ENCODE measurements at regions not wholly inside any gene's neighbourhood (a gene's known extent, or its start where the extent isn't known, plus 50 kb on each side); places are given as distances from the start of the nearest gene placed in this dataset.
"Not testable (repeated sequence)": the region's sequence is repeated elsewhere in the genome, so short reads cannot be mapped to it uniquely, and the experiment has no call there.

DNA sequence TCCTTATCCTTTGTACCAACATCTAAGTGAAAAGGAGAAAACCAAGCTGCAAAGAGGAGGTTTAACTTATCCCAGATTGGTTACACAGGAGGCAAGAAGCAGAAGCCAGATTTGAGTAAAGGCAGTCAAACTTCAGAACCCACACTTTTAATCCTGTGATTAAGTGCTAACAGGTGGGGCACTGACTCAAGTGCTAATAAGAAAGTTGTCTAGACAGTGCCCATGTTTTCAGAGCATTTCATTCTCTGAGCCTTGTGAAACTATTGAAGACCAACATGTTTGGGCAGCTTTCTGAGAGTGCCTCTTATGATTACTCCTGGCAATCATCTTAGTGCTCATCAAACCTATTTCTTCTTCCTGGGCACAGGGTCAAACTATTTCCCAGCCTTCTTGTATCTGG is 380.8 kb downstream of the KCNRG start:
- no peak overlapping the region for H3K4me3 ChIP-seq
- no peaks in the 10 kb centered on the region for H3K36me3 ChIP-seq
- no peaks in the 10 kb centered on the region for H3K4me1 ChIP-seq
- intact Hi-C loops (cut with DNase I; ENCODE audit: low total_unique reads) = no loop called here
- H3K9me3 ChIP-seq = no peaks in the 10 kb centered on the region
- H3K27me3 ChIP-seq (replicated peaks in 1 of 7) = no peaks in the 10 kb centered on the region
- DNase-seq = no peak
- H3K27ac ChIP-seq = no peak overlapping the region
- TF ChIP-seq, protein P1, sequence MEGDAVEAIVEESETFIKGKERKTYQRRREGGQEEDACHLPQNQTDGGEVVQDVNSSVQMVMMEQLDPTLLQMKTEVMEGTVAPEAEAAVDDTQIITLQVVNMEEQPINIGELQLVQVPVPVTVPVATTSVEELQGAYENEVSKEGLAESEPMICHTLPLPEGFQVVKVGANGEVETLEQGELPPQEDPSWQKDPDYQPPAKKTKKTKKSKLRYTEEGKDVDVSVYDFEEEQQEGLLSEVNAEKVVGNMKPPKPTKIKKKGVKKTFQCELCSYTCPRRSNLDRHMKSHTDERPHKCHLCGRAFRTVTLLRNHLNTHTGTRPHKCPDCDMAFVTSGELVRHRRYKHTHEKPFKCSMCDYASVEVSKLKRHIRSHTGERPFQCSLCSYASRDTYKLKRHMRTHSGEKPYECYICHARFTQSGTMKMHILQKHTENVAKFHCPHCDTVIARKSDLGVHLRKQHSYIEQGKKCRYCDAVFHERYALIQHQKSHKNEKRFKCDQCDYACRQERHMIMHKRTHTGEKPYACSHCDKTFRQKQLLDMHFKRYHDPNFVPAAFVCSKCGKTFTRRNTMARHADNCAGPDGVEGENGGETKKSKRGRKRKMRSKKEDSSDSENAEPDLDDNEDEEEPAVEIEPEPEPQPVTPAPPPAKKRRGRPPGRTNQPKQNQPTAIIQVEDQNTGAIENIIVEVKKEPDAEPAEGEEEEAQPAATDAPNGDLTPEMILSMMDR (IDR thresholded peaks at IDR 0.05 in 8 of 11, conservative IDR thresholded peaks at IDR 0.05 in 3 of 11) = no peak
- no peak for TF ChIP-seq POLR2A (IDR thresholded peaks at IDR 0.05)
- TF ChIP-seq POLR2AphosphoS5 (IDR thresholded peaks at IDR 0.05) = no peak

DNA sequence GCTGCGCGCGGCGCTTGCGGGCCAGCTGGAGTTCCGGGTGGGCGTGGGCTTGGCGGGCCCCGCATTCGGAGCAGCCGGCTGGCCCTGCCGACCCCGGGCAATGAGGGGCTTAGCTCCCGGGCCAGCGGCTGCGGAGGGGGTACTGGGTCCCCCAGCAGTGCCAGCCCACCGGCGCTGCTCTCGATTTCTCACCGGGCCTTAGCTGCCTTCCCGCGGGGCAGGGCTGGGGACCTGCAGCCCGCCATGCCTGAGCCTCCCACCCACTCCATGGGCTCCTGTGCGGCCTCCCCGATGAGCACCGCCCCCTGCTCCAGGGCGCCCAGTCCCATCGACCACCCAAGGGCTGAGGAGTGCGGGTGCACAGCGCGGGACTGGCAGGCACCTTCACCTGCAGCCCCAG is 381.4 kb downstream of the KCNRG start:
- H3K36me3 ChIP-seq; H3K27ac ChIP-seq; H3K4me3 ChIP-seq; DNase-seq; intact Hi-C loops (cut with DNase I; ENCODE audit: low total_unique reads); H3K4me1 ChIP-seq; H3K9me3 ChIP-seq; H3K27me3 ChIP-seq (replicated peaks in 1 of 7): not testable (repeated sequence)
- WGBS, 5 donors = 90 to 98% (median 97%) methylated on average over 6 to 31 of the region's 31 CpGs

DNA sequence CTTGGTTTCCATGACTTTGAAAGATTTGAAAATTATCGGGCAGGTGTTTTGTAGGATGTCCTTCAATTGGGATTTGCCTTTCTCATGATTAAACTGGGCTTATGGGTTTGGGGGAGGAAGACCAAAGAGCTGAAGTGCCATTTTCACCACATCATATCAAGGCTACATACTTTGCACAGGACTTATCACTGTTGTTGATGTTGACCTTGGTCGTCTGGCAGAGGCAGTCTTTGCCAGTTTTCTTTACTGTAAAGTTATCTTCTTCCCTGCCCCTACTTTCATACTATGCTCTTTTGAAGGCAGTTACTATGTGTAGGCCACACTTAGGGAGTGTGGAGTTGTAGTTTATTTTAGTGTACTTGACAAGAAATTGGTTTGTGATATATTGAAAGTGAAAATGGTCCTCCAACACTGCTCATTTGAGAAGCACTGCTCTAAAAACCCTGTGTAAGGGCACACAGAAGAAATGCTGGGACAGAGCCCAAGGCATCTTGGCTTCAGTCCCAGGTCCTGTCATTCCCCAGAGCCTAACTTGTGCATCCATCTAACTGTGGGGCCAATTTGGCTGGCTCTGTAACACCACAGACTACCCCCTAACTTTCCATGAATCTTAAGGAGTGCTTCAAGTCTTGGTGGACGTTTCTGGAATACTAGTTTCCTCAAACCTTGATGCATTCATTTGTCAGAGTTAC is 384.9 kb downstream of the KCNRG start:
- TF ChIP-seq POLR2AphosphoS5 (IDR thresholded peaks at IDR 0.05) = no peak
- no peak for TF ChIP-seq POLR2A (IDR thresholded peaks at IDR 0.05)
- TF ChIP-seq, protein P1 (IDR thresholded peaks at IDR 0.05 in 8 of 11, conservative IDR thresholded peaks at IDR 0.05 in 3 of 11) = no peak
- Histone ChIP-seq H3K36me3 (no peaks in the 10 kb centered on the region), H3K9me3 (no peaks in the 10 kb centered on the region), H3K27me3 (replicated peaks in 1 of 7) (no peaks in the 10 kb centered on the region), H3K4me3 (no peak overlapping the region), H3K4me1 (no peaks in the 10 kb centered on the region), H3K27ac (peak overlapping the region in 1 of 8 donors; percentile 9)
- 73 to 83% (median 78%) methylated on average over 3 of the region's 3 CpGs for WGBS, 5 donors
- intact Hi-C loops (cut with DNase I; ENCODE audit: low total_unique reads) = no loop called here
- DNase-seq = no peak

DNA sequence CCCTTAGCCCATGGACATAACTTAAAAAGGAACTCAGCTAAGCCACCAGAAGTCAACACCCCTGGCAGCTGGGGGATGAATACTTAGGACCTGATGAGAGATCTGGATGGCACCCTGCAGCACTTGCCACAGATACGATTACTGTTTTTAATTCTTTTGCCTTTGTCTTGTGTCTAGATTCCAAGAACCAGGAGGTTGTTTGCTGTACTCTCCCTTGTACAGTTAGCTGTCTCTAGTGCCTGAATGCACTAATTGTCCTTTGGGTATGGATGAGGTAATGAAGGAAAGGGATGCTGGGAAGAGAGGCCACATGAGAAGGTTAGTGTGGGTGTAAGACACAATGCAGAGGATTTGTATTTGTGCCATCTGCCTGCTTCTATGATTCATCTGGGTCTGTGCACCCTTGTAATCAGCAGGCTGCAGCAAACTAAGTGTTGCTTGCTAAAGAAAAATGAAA is 385.8 kb downstream of the KCNRG start:
- H3K27me3 ChIP-seq (replicated peaks in 1 of 7) = no peaks in the 10 kb centered on the region
- no peak overlapping the region for H3K4me3 ChIP-seq
- 84 to 100% (median 91%) methylated on average over 1 of the region's 1 CpG for WGBS, 5 donors
- H3K4me1 ChIP-seq = no peaks in the 10 kb centered on the region
- no peak overlapping the region for H3K27ac ChIP-seq
- intact Hi-C loops (cut with DNase I; ENCODE audit: low total_unique reads) = no loop called here
- TF ChIP-seq, protein P1 (IDR thresholded peaks at IDR 0.05 in 8 of 11, conservative IDR thresholded peaks at IDR 0.05 in 3 of 11) = no peak
- TF ChIP-seq POLR2A (IDR thresholded peaks at IDR 0.05) (no peak), POLR2AphosphoS5 (IDR thresholded peaks at IDR 0.05) (no peak)
- H3K9me3 ChIP-seq = no peaks in the 10 kb centered on the region
- no peak for DNase-seq
- H3K36me3 ChIP-seq = no peaks in the 10 kb centered on the region
